ENCODE measurements at regions not wholly inside any gene's neighbourhood (a gene's known extent, or its start where the extent isn't known, plus 50 kb on each side); places are given as distances from the start of the nearest gene placed in this dataset.

- DNase-seq = no peak
These were observed 50.7 kb upstream of the SPATA12 start for GRCh38 chr3:57009802-57010201.

- DNase-seq = no peak
These were observed 51.1 kb upstream of the SPATA12 start for GRCh38 chr3:57009367-57009766.

GRCh38 chr3:57007521-57008460, 52.7 kb upstream of the SPATA12 start:
- no peak for DNase-seq

GRCh38 chr3:57006949-57007419, 53.5 kb upstream of the SPATA12 start:
- DNase-seq = no peak

GRCh38 chr3:57006179-57006657, 54.2 kb upstream of the SPATA12 start:
- DNase-seq = no peak

GRCh38 chr3:57004229-57004628, 56.2 kb upstream of the SPATA12 start:
- no peak for DNase-seq

- no peak for DNase-seq
These were observed 56.8 kb upstream of the SPATA12 start for GRCh38 chr3:57003676-57004075.

GRCh38 chr3:57001356-57001755, 59.1 kb upstream of the SPATA12 start:
- DNase-seq = no peak

- DNase-seq = no peak
These were observed 60.5 kb upstream of the SPATA12 start for GRCh38 chr3:57000012-57000411.

GRCh38 chr3:56999547-56999946, 60.9 kb upstream of the SPATA12 start:
- no peak for DNase-seq

GRCh38 chr3:56998076-56998529, 62.4 kb upstream of the SPATA12 start:
- no peak for DNase-seq

- no peak for DNase-seq
These were observed 62.8 kb upstream of the SPATA12 start for GRCh38 chr3:56997675-56998074.

- no peak for DNase-seq
These were observed 63.4 kb upstream of the SPATA12 start for GRCh38 chr3:56997041-56997440.

GRCh38 chr3:56994391-56994790, 66.1 kb upstream of the SPATA12 start:
- no peak for DNase-seq

- no peak for DNase-seq
These were observed 69.8 kb upstream of the SPATA12 start for GRCh38 chr3:56990641-56991015.

- DNase-seq = no peak
These were observed 70.4 kb upstream of the SPATA12 start for GRCh38 chr3:56989977-56990640.

GRCh38 chr3:56989169-56989976, 71.1 kb upstream of the SPATA12 start:
- DNase-seq = no peak

- DNase-seq = no peak
These were observed 71.9 kb upstream of the SPATA12 start for GRCh38 chr3:56988458-56989168.

GRCh38 chr3:56987238-56987895, 73.1 kb upstream of the SPATA12 start:
- DNase-seq = no peak

- no peak for DNase-seq
These were observed 74.1 kb upstream of the SPATA12 start for GRCh38 chr3:56986347-56986746.

- no peak for DNase-seq
These were observed 74.6 kb upstream of the SPATA12 start for GRCh38 chr3:56985878-56986277.

- DNase-seq = no peak
These were observed 75.0 kb upstream of the SPATA12 start for GRCh38 chr3:56985460-56985859.
